Left lung (tissue), 4 donors: ENCODE measurements at regions not wholly inside any gene's neighbourhood (a gene's known extent, or its start where the extent isn't known, plus 50 kb on each side); places are given as distances from the start of the nearest gene placed in this dataset.

ENCODE experiments used
- ATAC-seq: fragments of 200-7000 bp; cut with Tn5 transposase; one replicate; pipeline ENCODE4 v1.9.1; 2020; ENCODE audit warnings: moderate library complexity
- DNase-seq, 4 donors: peaks; one replicate each; pipeline ENCODE4 v3.0.0-alpha.2; 2013 to 2020
- H3K27ac ChIP-seq, 2 donors: fragments of 200-600 bp; sonication (generic) in 1 of 2; one replicate each; pipeline versions ENCODE4 v1.5.0 to v1.8.0; 2020 to 2021
- H3K27me3 ChIP-seq, 2 donors: fragments of 200-600 bp; sonication (generic) in 1 of 2; one replicate each; pipeline versions ENCODE4 v1.5.0 to v1.8.0; 2020 to 2021
- H3K36me3 ChIP-seq, 2 donors: fragments of 200-600 bp; sonication (generic) in 1 of 2; one replicate each; pipeline versions ENCODE4 v1.5.0 to v1.8.0; 2020 to 2021
- H3K4me1 ChIP-seq, 2 donors: fragments of 200-600 bp; one replicate each; pipeline ENCODE4 v1.8.0; 2021
- H3K4me3 ChIP-seq, 2 donors: fragments of 200-600 bp; sonication (generic) in 1 of 2; one replicate each; pipeline versions ENCODE4 v1.5.0 to v1.8.0; 2020 to 2021; ENCODE audit warnings: mild to moderate bottlenecking in 1 of 2
- H3K9me3 ChIP-seq, 2 donors: fragments of 200-600 bp; sonication (generic) in 1 of 2; one replicate each; pipeline versions ENCODE4 v1.5.0 to v1.8.0; 2020 to 2021
- intact Hi-C, 2 donors: fragments of 100-400 bp; cut with DNase I; formaldehyde crosslinking; loops; one replicate each; pipeline versions ENCODE4 v1.11.2 to v1.14.2; 2022
- TF ChIP-seq, protein P1 (sequence below), 2 donors: fragments of 200-600 bp; sonication (generic) in 1 of 2; IDR thresholded peaks; one replicate each; pipeline versions ENCODE4 v1.5.0 to v1.8.0; 2021; ENCODE audit warnings: antibody characterized with exemption in 2 of 2
- donor health status: DM: no; HTN: yes; CAD: no.
- donor health status: DM: no; HTN: no; CAD: no.

DNA sequence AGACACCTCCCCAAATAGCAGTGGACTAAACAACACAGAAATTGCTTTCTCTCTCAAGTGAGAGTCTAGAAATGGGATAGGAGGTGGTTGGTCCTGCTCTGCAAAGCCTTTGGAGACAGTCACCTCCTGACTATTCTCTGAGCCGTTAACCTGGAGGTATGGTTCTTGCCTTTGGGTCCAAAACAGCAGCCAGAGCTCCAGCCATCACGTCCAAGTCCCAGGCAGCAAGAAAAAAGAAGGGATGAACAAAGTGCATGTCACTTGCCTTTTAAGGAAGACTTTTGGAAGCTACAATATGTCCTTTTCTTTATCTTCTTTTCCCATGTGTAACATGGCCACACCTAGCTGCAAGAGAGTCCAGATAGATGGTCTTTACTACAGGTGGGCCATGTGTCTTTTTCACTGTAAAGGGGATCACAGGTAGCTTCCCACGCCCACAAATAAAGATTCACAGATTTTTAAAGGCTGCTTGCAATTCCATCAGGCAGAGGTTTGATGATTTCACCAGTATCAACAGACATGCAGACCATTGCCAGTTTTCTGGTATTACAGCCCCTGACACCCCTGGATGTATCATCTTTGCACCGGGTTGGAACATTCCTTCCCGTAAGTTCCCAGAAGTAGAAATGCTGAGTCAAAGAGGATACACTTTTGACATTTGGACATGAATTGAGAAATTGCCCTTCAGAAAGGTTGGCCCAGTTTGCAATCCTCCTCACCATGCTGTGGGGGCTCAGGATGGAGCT lies 66.0 kb downstream of the MYEOV start:
- TF ChIP-seq, protein P1, sequence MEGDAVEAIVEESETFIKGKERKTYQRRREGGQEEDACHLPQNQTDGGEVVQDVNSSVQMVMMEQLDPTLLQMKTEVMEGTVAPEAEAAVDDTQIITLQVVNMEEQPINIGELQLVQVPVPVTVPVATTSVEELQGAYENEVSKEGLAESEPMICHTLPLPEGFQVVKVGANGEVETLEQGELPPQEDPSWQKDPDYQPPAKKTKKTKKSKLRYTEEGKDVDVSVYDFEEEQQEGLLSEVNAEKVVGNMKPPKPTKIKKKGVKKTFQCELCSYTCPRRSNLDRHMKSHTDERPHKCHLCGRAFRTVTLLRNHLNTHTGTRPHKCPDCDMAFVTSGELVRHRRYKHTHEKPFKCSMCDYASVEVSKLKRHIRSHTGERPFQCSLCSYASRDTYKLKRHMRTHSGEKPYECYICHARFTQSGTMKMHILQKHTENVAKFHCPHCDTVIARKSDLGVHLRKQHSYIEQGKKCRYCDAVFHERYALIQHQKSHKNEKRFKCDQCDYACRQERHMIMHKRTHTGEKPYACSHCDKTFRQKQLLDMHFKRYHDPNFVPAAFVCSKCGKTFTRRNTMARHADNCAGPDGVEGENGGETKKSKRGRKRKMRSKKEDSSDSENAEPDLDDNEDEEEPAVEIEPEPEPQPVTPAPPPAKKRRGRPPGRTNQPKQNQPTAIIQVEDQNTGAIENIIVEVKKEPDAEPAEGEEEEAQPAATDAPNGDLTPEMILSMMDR (IDR thresholded peaks at IDR 0.05) = no peak
- ATAC-seq (no peak), DNase-seq (no peak)
- no peaks in the 10 kb centered on the region for H3K36me3 ChIP-seq
- intact Hi-C loops = no loop called here
- H3K9me3 ChIP-seq = peaks cover 0 to 5% of the 10 kb centered on the region in 2 donors
- H3K27me3 ChIP-seq = no peaks in the 10 kb centered on the region
- H3K4me1 ChIP-seq = no peaks in the 10 kb centered on the region
- no peak overlapping the region for H3K27ac ChIP-seq
- H3K4me3 ChIP-seq = no peak overlapping the region

DNA sequence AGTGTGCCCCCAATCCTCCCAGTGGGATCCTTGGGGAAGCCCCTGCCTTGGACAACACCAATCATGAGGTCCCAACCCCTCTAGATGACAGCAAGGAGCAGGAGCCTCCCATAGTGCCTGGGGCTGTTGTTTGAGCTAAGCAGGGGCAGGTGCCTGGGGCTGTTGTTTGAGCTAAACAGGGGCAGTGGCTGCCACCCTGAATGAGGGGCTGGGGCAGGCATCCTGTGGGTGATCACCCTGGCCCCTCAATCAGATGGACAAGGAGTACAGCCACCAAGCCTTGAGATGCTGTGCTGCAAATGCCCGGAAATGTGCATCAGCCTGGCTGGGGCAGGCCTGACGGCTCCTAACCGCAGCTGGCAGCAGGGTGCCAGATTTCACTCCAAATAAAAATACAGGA lies 66.7 kb downstream of the MYEOV start:
- Histone ChIP-seq H3K4me3 (no peak overlapping the region), H3K36me3 (no peaks in the 10 kb centered on the region), H3K27me3 (no peaks in the 10 kb centered on the region), H3K27ac (no peak overlapping the region), H3K4me1 (no peaks in the 10 kb centered on the region), H3K9me3 (peaks cover 0 to 5% of the 10 kb centered on the region in 2 donors)
- DNase-seq (no peak), ATAC-seq (no peak)
- TF ChIP-seq, protein P1 (IDR thresholded peaks at IDR 0.05) = no peak
- intact Hi-C loops = no loop called here

DNA sequence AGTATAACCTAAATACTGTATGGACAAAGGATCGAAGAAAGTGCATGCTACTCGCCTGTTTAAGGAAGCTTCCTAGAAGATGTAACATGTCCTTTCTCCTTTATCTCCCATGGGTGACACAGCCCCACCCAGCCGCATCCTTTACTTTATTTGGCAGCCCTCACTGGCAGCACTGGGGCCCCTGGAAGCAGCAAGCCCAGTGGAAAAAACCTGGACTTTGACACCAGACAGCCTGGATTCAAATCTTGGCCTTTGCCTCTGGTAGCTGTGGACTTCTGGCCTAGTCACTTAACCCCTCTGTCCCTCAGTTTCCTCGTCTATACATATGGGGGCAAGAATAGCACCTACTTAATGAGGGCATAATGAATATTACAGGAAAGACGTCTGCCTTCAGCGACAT lies 67.1 kb downstream of the MYEOV start:
- no peak for ATAC-seq
- Histone ChIP-seq H3K27ac (no peak overlapping the region), H3K9me3 (peaks cover 0 to 5% of the 10 kb centered on the region in 2 donors), H3K27me3 (no peaks in the 10 kb centered on the region), H3K4me1 (no peaks in the 10 kb centered on the region), H3K36me3 (no peaks in the 10 kb centered on the region), H3K4me3 (no peak overlapping the region)
- intact Hi-C loops = no loop called here
- TF ChIP-seq, protein P1 (IDR thresholded peaks at IDR 0.05) = no peak
- DNase-seq = no peak

DNA sequence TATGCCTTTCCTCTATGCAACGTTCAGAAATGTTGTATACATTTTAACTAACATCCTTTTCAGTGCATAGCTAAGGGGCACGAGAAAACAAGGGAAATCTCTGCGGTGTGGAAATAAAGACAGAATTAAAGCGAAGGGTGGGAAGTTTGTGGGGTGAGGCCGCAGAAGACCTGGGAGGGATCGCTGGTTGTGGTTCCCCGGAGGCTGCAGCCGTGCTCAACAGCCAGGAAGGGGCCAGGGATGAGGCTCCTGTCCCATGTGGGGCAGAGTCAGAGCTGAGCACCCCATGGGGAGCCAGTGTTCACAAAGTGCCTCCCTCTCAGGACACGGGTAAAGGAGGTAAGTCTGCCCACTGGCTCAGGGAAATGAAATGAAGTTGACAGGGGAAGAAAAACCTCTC lies 67.5 kb downstream of the MYEOV start:
- Histone ChIP-seq H3K36me3 (no peaks in the 10 kb centered on the region), H3K27ac (no peak overlapping the region), H3K4me1 (no peaks in the 10 kb centered on the region), H3K9me3 (peaks cover 0 to 5% of the 10 kb centered on the region in 2 donors), H3K27me3 (no peaks in the 10 kb centered on the region), H3K4me3 (no peak overlapping the region)
- TF ChIP-seq, protein P1 (IDR thresholded peaks at IDR 0.05) = no peak
- no peak for ATAC-seq
- no peak for DNase-seq
- intact Hi-C loops = no loop called here

DNA sequence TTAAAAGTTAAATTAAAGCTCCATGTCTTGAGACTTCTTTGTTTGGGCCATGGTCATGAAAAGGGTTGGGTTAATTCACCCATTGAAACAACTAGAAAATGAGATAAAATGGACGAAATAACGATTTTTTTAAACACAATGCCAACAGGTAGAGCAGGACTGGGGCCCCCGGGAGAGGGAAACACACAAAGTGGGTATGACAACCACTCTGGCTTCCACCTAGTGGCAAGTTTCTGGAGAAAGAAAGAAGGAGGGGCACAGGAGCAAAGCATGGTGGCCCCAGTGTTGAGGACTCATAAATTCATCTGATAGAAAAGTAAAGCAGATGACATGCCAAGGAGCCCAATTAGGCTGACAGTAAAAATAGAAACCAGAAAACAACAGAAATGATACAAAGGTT lies 68.4 kb downstream of the MYEOV start:
- DNase-seq = no peak
- Histone ChIP-seq H3K9me3 (peaks cover 0 to 5% of the 10 kb centered on the region in 2 donors), H3K36me3 (no peaks in the 10 kb centered on the region), H3K4me3 (no peak overlapping the region), H3K27me3 (no peaks in the 10 kb centered on the region), H3K4me1 (peaks cover 0 to 5% of the 10 kb centered on the region in 2 donors), H3K27ac (no peak overlapping the region)
- no peak for ATAC-seq
- TF ChIP-seq, protein P1 (IDR thresholded peaks at IDR 0.05) = no peak
- intact Hi-C loops = no loop called here
